Skeletal muscle tissue (tissue), 3 donors: ENCODE measurements at regions not wholly inside any gene's neighbourhood (a gene's known extent, or its start where the extent isn't known, plus 50 kb on each side); places are given as distances from the start of the nearest gene placed in this dataset.
"Not testable (repeated sequence)": the region's sequence is repeated elsewhere in the genome, so short reads cannot be mapped to it uniquely, and the experiment has no call there.

Experiments used
- H3K27ac ChIP-seq: one replicate; pipeline ENCODE4 v1.7.0; 2013; ENCODE audit warnings: mild to moderate bottlenecking, low read depth, low read length, inconsistent platforms
- H3K27me3 ChIP-seq, 3 donors: one replicate each; pipeline ENCODE4 v1.7.0; 2013; ENCODE audit warnings: low read length in 3 of 3; ENCODE audit not compliant: control insufficient read depth in 3 of 3, insufficient read depth in 3 of 3
- H3K36me3 ChIP-seq, 3 donors: one replicate each; pipeline ENCODE4 v1.7.0; 2013; ENCODE audit warnings: low read length in 3 of 3; ENCODE audit not compliant: control insufficient read depth in 3 of 3, insufficient read depth in 3 of 3
- H3K4me1 ChIP-seq, 3 donors: one replicate each; pipeline ENCODE4 v1.7.0; 2013; ENCODE audit warnings: low read length in 3 of 3, mild to moderate bottlenecking in 3 of 3; ENCODE audit not compliant: control insufficient read depth in 3 of 3, insufficient read depth in 3 of 3
- H3K4me3 ChIP-seq, 3 donors: one replicate each; pipeline ENCODE4 v1.7.0; 2013; ENCODE audit warnings: low read length in 3 of 3
- H3K9ac ChIP-seq, 3 donors: one replicate each; pipeline ENCODE4 v1.7.0; 2013; ENCODE audit warnings: low read length in 3 of 3, mild to moderate bottlenecking in 3 of 3, moderate library complexity in 2 of 3, low read depth in 1 of 3
- H3K9me3 ChIP-seq, 3 donors: one replicate each; pipeline ENCODE4 v1.7.0; 2013; ENCODE audit warnings: low read length in 3 of 3; ENCODE audit not compliant: control insufficient read depth in 3 of 3
- donor health status: Osteomylitis.

DNA sequence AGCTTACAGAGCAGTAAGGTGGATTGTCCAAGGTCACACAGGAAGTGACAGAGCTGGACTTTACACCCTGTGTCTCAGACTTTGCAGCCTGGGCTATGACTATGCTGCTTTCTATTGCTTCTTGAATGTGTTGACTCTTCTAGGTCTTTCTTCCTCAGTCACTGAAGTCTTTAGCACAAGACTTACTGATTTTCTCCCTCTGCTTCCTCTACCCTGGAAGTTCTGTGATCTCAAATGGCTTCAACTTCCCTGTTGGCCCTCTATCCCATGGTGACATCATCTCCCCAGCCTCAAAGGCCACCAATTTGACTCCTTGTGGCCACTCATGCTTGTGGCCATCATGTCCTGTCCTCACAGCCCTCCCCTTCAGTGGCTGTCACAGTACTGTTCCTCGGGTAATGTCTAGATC, 181.3 kb downstream of the HS3ST3A1 start:
- H3K27ac ChIP-seq, result no peak overlapping the region

GRCh38 chr17:13419676-13420075, 182.1 kb downstream of the HS3ST3A1 start:
- Histone ChIP-seq H3K4me1 (no peaks in the 10 kb centered on the region), H3K9me3 (no peaks in the 10 kb centered on the region), H3K36me3 (no peaks in the 10 kb centered on the region), H3K27me3 (peaks cover 0 to 2% (median 0%) of the 10 kb centered on the region in 3 donors), H3K27ac (no peak overlapping the region), H3K4me3 (no peak overlapping the region), H3K9ac (no peak overlapping the region)

More for the DNA sequence above, 181.3 kb downstream of the HS3ST3A1 start:
- Histone ChIP-seq H3K9ac (no peak overlapping the region), H3K9me3 (no peaks in the 10 kb centered on the region), H3K4me1 (no peaks in the 10 kb centered on the region), H3K36me3 (no peaks in the 10 kb centered on the region), H3K27me3 (peaks cover 0 to 2% (median 0%) of the 10 kb centered on the region in 3 donors), H3K4me3 (no peak overlapping the region)

GRCh38 chr17:13418891-13419290, 182.8 kb downstream of the HS3ST3A1 start:
- no peak overlapping the region for H3K4me3 ChIP-seq
- no peaks in the 10 kb centered on the region for H3K4me1 ChIP-seq
- no peaks in the 10 kb centered on the region for H3K36me3 ChIP-seq
- H3K27me3 ChIP-seq, result peaks cover 0 to 2% (median 0%) of the 10 kb centered on the region in 3 donors
- H3K9me3 ChIP-seq, result no peaks in the 10 kb centered on the region
- no peak overlapping the region for H3K27ac ChIP-seq
- no peak overlapping the region for H3K9ac ChIP-seq

GRCh38 chr17:13417381-13417950, 184.3 kb downstream of the HS3ST3A1 start:
- no peaks in the 10 kb centered on the region for H3K4me1 ChIP-seq
- no peaks in the 10 kb centered on the region for H3K9me3 ChIP-seq
- no peak overlapping the region for H3K9ac ChIP-seq
- no peaks in the 10 kb centered on the region for H3K36me3 ChIP-seq
- H3K27me3 ChIP-seq, result peaks cover 0 to 2% (median 0%) of the 10 kb centered on the region in 3 donors
- H3K4me3 ChIP-seq, result no peak overlapping the region
- no peak overlapping the region for H3K27ac ChIP-seq

GRCh38 chr17:13416748-13417363, 184.9 kb downstream of the HS3ST3A1 start:
- Histone ChIP-seq H3K4me3 (no peak overlapping the region), H3K4me1 (no peaks in the 10 kb centered on the region), H3K9me3 (no peaks in the 10 kb centered on the region), H3K27me3 (peaks cover 0 to 2% (median 0%) of the 10 kb centered on the region in 3 donors), H3K36me3 (no peaks in the 10 kb centered on the region), H3K9ac (no peak overlapping the region), H3K27ac (no peak overlapping the region)

- Histone ChIP-seq H3K36me3 (no peaks in the 10 kb centered on the region), H3K27me3 (peaks cover 0 to 2% (median 0%) of the 10 kb centered on the region in 3 donors), H3K4me1 (no peaks in the 10 kb centered on the region), H3K9me3 (no peaks in the 10 kb centered on the region), H3K4me3 (no peak overlapping the region), H3K9ac (no peak overlapping the region), H3K27ac (no peak overlapping the region)
Observed at GRCh38 chr17:13415871-13416416, 185.8 kb downstream of the HS3ST3A1 start.

DNA sequence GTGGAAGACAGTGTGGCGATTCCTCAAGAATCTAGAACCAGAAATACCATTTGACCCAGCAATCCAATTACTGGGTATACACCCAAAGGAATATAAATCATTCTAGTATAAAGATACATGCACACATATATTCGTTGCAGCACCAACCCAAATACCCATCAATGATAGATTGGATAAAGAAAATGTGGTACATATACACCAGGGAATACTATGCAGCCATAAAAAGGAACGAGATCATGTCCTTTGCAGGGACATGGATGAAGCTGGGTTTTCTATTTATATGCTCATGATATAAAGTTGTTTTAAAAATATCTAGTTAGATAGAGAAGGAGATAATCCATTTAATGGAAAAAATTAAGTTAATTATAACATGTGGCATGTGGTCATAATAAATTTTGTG, 186.5 kb downstream of the HS3ST3A1 start:
- H3K4me1 ChIP-seq, H3K36me3 ChIP-seq, H3K9me3 ChIP-seq, H3K9ac ChIP-seq, H3K27me3 ChIP-seq, H3K4me3 ChIP-seq, H3K27ac ChIP-seq: not testable (repeated sequence)

GRCh38 chr17:13413001-13413400, 188.7 kb downstream of the HS3ST3A1 start:
- no peaks in the 10 kb centered on the region for H3K36me3 ChIP-seq

DNA sequence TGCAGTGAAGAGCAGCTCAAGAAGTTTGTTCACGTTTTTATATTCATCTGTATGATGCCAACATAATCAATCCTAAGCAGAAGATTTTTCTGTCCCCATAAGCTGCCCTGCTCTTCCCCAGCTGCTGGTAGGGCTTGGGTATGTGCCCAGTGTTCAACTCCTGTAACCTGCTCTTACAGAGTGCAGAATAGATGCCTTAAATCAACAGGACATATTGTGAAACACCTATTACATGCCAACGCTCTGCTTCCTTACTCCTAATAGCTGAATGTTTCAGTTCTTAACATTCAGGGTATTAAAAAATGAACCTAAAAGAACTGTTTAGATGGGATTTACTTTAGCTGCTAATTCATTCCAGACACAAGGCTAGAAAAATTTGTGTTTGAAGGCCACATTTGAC, 190.9 kb downstream of the HS3ST3A1 start:
- no peaks in the 10 kb centered on the region for H3K36me3 ChIP-seq
- no peak overlapping the region for H3K4me3 ChIP-seq
- no peaks in the 10 kb centered on the region for H3K9me3 ChIP-seq
- no peaks in the 10 kb centered on the region for H3K4me1 ChIP-seq
- H3K27ac ChIP-seq, result no peak overlapping the region
- no peaks in the 10 kb centered on the region for H3K27me3 ChIP-seq
- H3K9ac ChIP-seq, result no peak overlapping the region

More at GRCh38 chr17:13413001-13413400, 188.7 kb downstream of the HS3ST3A1 start:
- Histone ChIP-seq H3K4me3 (no peak overlapping the region), H3K9me3 (no peaks in the 10 kb centered on the region), H3K27ac (no peak overlapping the region), H3K27me3 (no peaks in the 10 kb centered on the region), H3K4me1 (no peaks in the 10 kb centered on the region), H3K9ac (no peak overlapping the region)

GRCh38 chr17:13410214-13410613, 191.5 kb downstream of the HS3ST3A1 start:
- no peaks in the 10 kb centered on the region for H3K36me3 ChIP-seq
- H3K9ac ChIP-seq, result no peak overlapping the region
- no peaks in the 10 kb centered on the region for H3K27me3 ChIP-seq
- H3K4me3 ChIP-seq, result no peak overlapping the region
- no peaks in the 10 kb centered on the region for H3K4me1 ChIP-seq
- H3K27ac ChIP-seq, result no peak overlapping the region
- no peaks in the 10 kb centered on the region for H3K9me3 ChIP-seq
